ENCODE measurements at regions not wholly inside any gene's neighbourhood (a gene's known extent, or its start where the extent isn't known, plus 50 kb on each side); places are given as distances from the start of the nearest gene placed in this dataset.
"Not testable (repeated sequence)": the region's sequence is repeated elsewhere in the genome, so short reads cannot be mapped to it uniquely, and the experiment has no call there.

GRCh38 chr6:167687116-167687725 is 139.5 kb upstream of the AFDN start:
- TF ChIP-seq CTCF (IDR thresholded peaks at IDR 0.05), result no peak
- no peaks in the 10 kb centered on the region for H3K36me3 ChIP-seq (ENCODE audit: control insufficient read depth, insufficient read depth, low read length)
- no peak overlapping the region for H3K27ac ChIP-seq
- H3K27me3 ChIP-seq (ENCODE audit: control insufficient read depth, insufficient read depth, low read length), result no peaks in the 10 kb centered on the region
- H3K4me3 ChIP-seq (ENCODE audit: low read depth, low read length), result no peak overlapping the region
- no peak overlapping the region for H3K4me2 ChIP-seq (ENCODE audit: low read length)
- no peaks in the 10 kb centered on the region for H3K9me3 ChIP-seq (ENCODE audit: control insufficient read depth, low read length)
- H3K79me2 ChIP-seq, result no peaks in the 10 kb centered on the region
- no peak overlapping the region for H2AFZ ChIP-seq
- H3K9ac ChIP-seq, result no peak overlapping the region
- no peaks in the 10 kb centered on the region for H3K4me1 ChIP-seq

- TF ChIP-seq CTCF (IDR thresholded peaks at IDR 0.05), result no peak
- Histone ChIP-seq H3K4me1 (no peaks in the 10 kb centered on the region), H3K9me3 (ENCODE audit: control insufficient read depth, low read length) (no peaks in the 10 kb centered on the region)
Measured at GRCh38 chr6:167688123-167688522, 138.6 kb upstream of the AFDN start.

GRCh38 chr6:167689278-167689677 is 137.4 kb upstream of the AFDN start:
- H3K79me2 ChIP-seq, result no peaks in the 10 kb centered on the region
- no peaks in the 10 kb centered on the region for H3K36me3 ChIP-seq (ENCODE audit: control insufficient read depth, insufficient read depth, low read length)
- no peak overlapping the region for H2AFZ ChIP-seq
- no peaks in the 10 kb centered on the region for H3K9me3 ChIP-seq (ENCODE audit: control insufficient read depth, low read length)
- no peak overlapping the region for H3K4me3 ChIP-seq (ENCODE audit: low read depth, low read length)
- no peaks in the 10 kb centered on the region for H3K27me3 ChIP-seq (ENCODE audit: control insufficient read depth, insufficient read depth, low read length)
- TF ChIP-seq CTCF (IDR thresholded peaks at IDR 0.05), result no peak
- no peak overlapping the region for H3K9ac ChIP-seq
- no peak overlapping the region for H3K27ac ChIP-seq
- H3K4me1 ChIP-seq, result no peaks in the 10 kb centered on the region
- H3K4me2 ChIP-seq (ENCODE audit: low read length), result no peak overlapping the region

More at GRCh38 chr6:167688123-167688522, 138.6 kb upstream of the AFDN start:
- H3K27ac ChIP-seq, result no peak overlapping the region
- no peak overlapping the region for H3K4me3 ChIP-seq (ENCODE audit: low read depth, low read length)
- no peak overlapping the region for H3K4me2 ChIP-seq (ENCODE audit: low read length)
- no peak overlapping the region for H3K9ac ChIP-seq
- no peak overlapping the region for H2AFZ ChIP-seq
- H3K79me2 ChIP-seq, result no peaks in the 10 kb centered on the region
- H3K27me3 ChIP-seq (ENCODE audit: control insufficient read depth, insufficient read depth, low read length), result no peaks in the 10 kb centered on the region
- H3K36me3 ChIP-seq (ENCODE audit: control insufficient read depth, insufficient read depth, low read length), result no peaks in the 10 kb centered on the region

GRCh38 chr6:167689751-167690150 is 137.0 kb upstream of the AFDN start:
- Histone ChIP-seq H3K36me3 (ENCODE audit: control insufficient read depth, insufficient read depth, low read length) (no peaks in the 10 kb centered on the region), H3K4me1 (no peaks in the 10 kb centered on the region), H3K4me2 (ENCODE audit: low read length) (no peak overlapping the region), H3K9ac (no peak overlapping the region), H3K9me3 (ENCODE audit: control insufficient read depth, low read length) (no peaks in the 10 kb centered on the region), H2AFZ (no peak overlapping the region), H3K27ac (no peak overlapping the region), H3K79me2 (no peaks in the 10 kb centered on the region), H3K4me3 (ENCODE audit: low read depth, low read length) (no peak overlapping the region), H3K27me3 (ENCODE audit: control insufficient read depth, insufficient read depth, low read length) (no peaks in the 10 kb centered on the region)
- no peak for TF ChIP-seq CTCF (IDR thresholded peaks at IDR 0.05)

- not testable (repeated sequence) for H3K27ac ChIP-seq; H3K4me3 ChIP-seq (ENCODE audit: low read depth, low read length); H3K79me2 ChIP-seq; H3K9ac ChIP-seq; H3K9me3 ChIP-seq (ENCODE audit: control insufficient read depth, low read length); H2AFZ ChIP-seq; H3K27me3 ChIP-seq (ENCODE audit: control insufficient read depth, insufficient read depth, low read length); H3K4me2 ChIP-seq (ENCODE audit: low read length); H3K36me3 ChIP-seq (ENCODE audit: control insufficient read depth, insufficient read depth, low read length); H3K4me1 ChIP-seq
Measured at GRCh38 chr6:167690167-167690922, 136.4 kb upstream of the AFDN start.
